Hepatocyte (in vitro differentiated cells): ENCODE measurements at regions not wholly inside any gene's neighbourhood (a gene's known extent, or its start where the extent isn't known, plus 50 kb on each side); places are given as distances from the start of the nearest gene placed in this dataset.

Experiments used
- DNase-seq: peaks from one replicate; pipeline ENCODE4 v3.0.0-alpha.2; 2016; ENCODE audit warnings: low spot score
- H2AFZ ChIP-seq: fragments of 200-600 bp; sonication (generic); 2 replicates; pipeline ENCODE4 v1.6.0; 2016; ENCODE audit warnings: antibody characterized with exemption, mild to moderate bottlenecking
- H3K27ac ChIP-seq: fragments of 200-600 bp; sonication (generic); 2 replicates; pipeline ENCODE4 v1.5.1; 2016; ENCODE audit warnings: mild to moderate bottlenecking
- H3K27me3 ChIP-seq: fragments of 200-600 bp; sonication (generic); 2 replicates; pipeline ENCODE4 v1.6.1; 2016
- H3K36me3 ChIP-seq: fragments of 200-600 bp; sonication (generic); replicated peaks from 2 replicates; pipeline ENCODE4 v1.5.1; 2016; ENCODE audit warnings: low read depth; ENCODE audit not compliant: insufficient read depth
- H3K4me1 ChIP-seq: fragments of 200-600 bp; sonication (generic); 2 replicates; pipeline ENCODE4 v1.5.1; 2016; ENCODE audit warnings: mild to moderate bottlenecking, moderate library complexity; ENCODE audit not compliant: insufficient read depth
- H3K4me2 ChIP-seq: fragments of 200-600 bp; sonication (generic); 2 replicates; pipeline ENCODE4 v1.6.0; 2016
- H3K4me3 ChIP-seq: fragments of 200-600 bp; sonication (generic); 2 replicates; pipeline ENCODE4 v1.5.1; 2016; ENCODE audit warnings: mild to moderate bottlenecking
- H3K79me2 ChIP-seq: fragments of 200-600 bp; sonication (generic); 2 replicates; pipeline ENCODE4 v1.6.0; 2017; ENCODE audit warnings: mild to moderate bottlenecking
- H3K9me2 ChIP-seq: fragments of 200-600 bp; sonication (generic); replicated peaks from 2 replicates; pipeline ENCODE4 v1.6.0; 2017; ENCODE audit warnings: mild to moderate bottlenecking; ENCODE audit not compliant: insufficient read depth
- H3K9me3 ChIP-seq: fragments of 200-600 bp; sonication (generic); 2 replicates; pipeline ENCODE4 v1.5.1; 2016; ENCODE audit warnings: low read depth, mild to moderate bottlenecking
- H4K20me1 ChIP-seq: fragments of 200-600 bp; sonication (generic); 2 replicates; pipeline ENCODE4 v1.6.0; 2016; ENCODE audit warnings: mild to moderate bottlenecking; ENCODE audit not compliant: insufficient read depth, poor library complexity, severe bottlenecking
- CTCF ChIP-seq: fragments of 200-600 bp; sonication (generic); IDR thresholded peaks from 2 replicates; pipeline ENCODE4 v1.5.1; 2016; ENCODE audit warnings: antibody characterized with exemption, mild to moderate bottlenecking; ENCODE audit not compliant: poor library complexity
- EZH2 ChIP-seq: fragments of 200-600 bp; sonication (generic); IDR thresholded peaks from 2 replicates; pipeline ENCODE4 v1.6.1; 2016; ENCODE audit warnings: antibody characterized with exemption, mild to moderate bottlenecking, borderline replicate concordance
- EZH2phosphoT487 ChIP-seq: fragments of 200-600 bp; sonication (generic); IDR thresholded peaks from one replicate; pipeline ENCODE4 v1.6.1; 2018; ENCODE audit warnings: antibody characterized with exemption, mild to moderate bottlenecking, low read depth, moderate library complexity; ENCODE audit not compliant: unreplicated experiment, severe bottlenecking
- WGBS: methylation state at CpG from one replicate; pipeline ENCODE4 v1.1.6; 2016; ENCODE audit warnings: low lambda C conversion rate; ENCODE audit errors: missing lambda C conversion rate; 5-methylcytosine and 5-hydroxymethylcytosine counted together

- H3K4me2 ChIP-seq = peak overlapping the region; percentile 61
- H3K27me3 ChIP-seq = no peaks in the 10 kb centered on the region
- H3K9me3 ChIP-seq = no peaks in the 10 kb centered on the region
- DNase-seq = no peak
- no peaks in the 10 kb centered on the region for H4K20me1 ChIP-seq
- peaks cover 9% of the 10 kb centered on the region for H3K4me1 ChIP-seq
- H3K27ac ChIP-seq = peak overlapping the region; percentile 11
- WGBS = 66% methylated on average over 4 of the region's 4 CpGs
- no peak for TF ChIP-seq EZH2phosphoT487
- TF ChIP-seq CTCF = no peak
- TF ChIP-seq EZH2 = no peak
- H2AFZ ChIP-seq = no peak overlapping the region
- no peak overlapping the region for H3K4me3 ChIP-seq
- H3K9me2 ChIP-seq = no peaks in the 10 kb centered on the region
- H3K79me2 ChIP-seq = no peaks in the 10 kb centered on the region
- no peaks in the 10 kb centered on the region for H3K36me3 ChIP-seq
Observed at GRCh38 chr2:144834363-144834762, 314.4 kb upstream of the ZEB2 start.

GRCh38 chr2:144833075-144833637 is 313.2 kb upstream of the ZEB2 start:
- Histone ChIP-seq H3K27ac (no peak overlapping the region), H3K4me1 (peaks cover 9% of the 10 kb centered on the region), H2AFZ (no peak overlapping the region), H3K4me3 (no peak overlapping the region), H3K27me3 (no peaks in the 10 kb centered on the region), H4K20me1 (no peaks in the 10 kb centered on the region), H3K4me2 (no peak overlapping the region), H3K79me2 (no peaks in the 10 kb centered on the region), H3K36me3 (no peaks in the 10 kb centered on the region), H3K9me2 (no peaks in the 10 kb centered on the region), H3K9me3 (no peaks in the 10 kb centered on the region)
- WGBS = 94% methylated on average over 1 of the region's 1 CpG
- DNase-seq = no peak
- no peak for TF ChIP-seq EZH2
- TF ChIP-seq EZH2phosphoT487 = no peak
- no peak for TF ChIP-seq CTCF

- Histone ChIP-seq H2AFZ (no peak overlapping the region), H3K4me1 (peaks cover 9% of the 10 kb centered on the region), H3K9me2 (no peaks in the 10 kb centered on the region), H3K27ac (no peak overlapping the region), H3K79me2 (no peaks in the 10 kb centered on the region), H3K4me2 (no peak overlapping the region), H3K36me3 (no peaks in the 10 kb centered on the region), H4K20me1 (no peaks in the 10 kb centered on the region), H3K27me3 (no peaks in the 10 kb centered on the region), H3K4me3 (no peak overlapping the region), H3K9me3 (no peaks in the 10 kb centered on the region)
- no peak for DNase-seq
- 74% methylated on average over 3 of the region's 3 CpGs for WGBS
- TF ChIP-seq CTCF (no peak), EZH2 (no peak), EZH2phosphoT487 (no peak)
Observed at GRCh38 chr2:144832048-144832447, 312.1 kb upstream of the ZEB2 start.

GRCh38 chr2:144830543-144830942 is 310.6 kb upstream of the ZEB2 start:
- no peaks in the 10 kb centered on the region for H4K20me1 ChIP-seq
- TF ChIP-seq CTCF (no peak), EZH2phosphoT487 (no peak), EZH2 (no peak)
- H3K4me2 ChIP-seq = no peak overlapping the region
- no peaks in the 10 kb centered on the region for H3K27me3 ChIP-seq
- no peak overlapping the region for H3K4me3 ChIP-seq
- no peak overlapping the region for H2AFZ ChIP-seq
- H3K4me1 ChIP-seq = peaks cover 3% of the 10 kb centered on the region
- H3K79me2 ChIP-seq = no peaks in the 10 kb centered on the region
- no peak overlapping the region for H3K27ac ChIP-seq
- no peaks in the 10 kb centered on the region for H3K9me3 ChIP-seq
- H3K9me2 ChIP-seq = no peaks in the 10 kb centered on the region
- WGBS = 74% methylated on average over 3 of the region's 3 CpGs
- H3K36me3 ChIP-seq = no peaks in the 10 kb centered on the region
- DNase-seq = no peak
